Neural cell (in vitro differentiated cells): ENCODE measurements at regions not wholly inside any gene's neighbourhood (a gene's known extent, or its start where the extent isn't known, plus 50 kb on each side); places are given as distances from the start of the nearest gene placed in this dataset.

Source experiments
- H2AFZ ChIP-seq: fragments of 200-600, 300-800 bp; sonication (generic), shearing (Covaris generic); 2 replicates; pipeline ENCODE4 v1.6.0; 2014; ENCODE audit warnings: low read depth, mild to moderate bottlenecking, antibody characterized with exemption, low read length, moderate library complexity
- H3F3A ChIP-seq: fragments of 200-600 bp; shearing (Covaris generic); 2 replicates; pipeline ENCODE4 v1.6.1; 2016; ENCODE audit warnings: mild to moderate bottlenecking, moderate library complexity, mixed read lengths, antibody characterized with exemption, low read length; ENCODE audit not compliant: insufficient read depth, poor library complexity, severe bottlenecking
- H3K27ac ChIP-seq: fragments of 200-600, 300-800 bp; sonication (generic), shearing (Covaris generic); 2 replicates; pipeline ENCODE4 v1.5.1; 2014; ENCODE audit warnings: mild to moderate bottlenecking, low read length, moderate library complexity
- H3K27me3 ChIP-seq: fragments of 300-800, 200-600 bp; sonication (generic), shearing (Covaris generic); 2 replicates; pipeline ENCODE4 v1.6.0; 2014; ENCODE audit warnings: mild to moderate bottlenecking, low read depth, low read length, moderate library complexity; ENCODE audit not compliant: insufficient read depth
- H3K36me3 ChIP-seq: fragments of 300-800, 200-600 bp; sonication (generic), shearing (Covaris generic); 2 replicates; pipeline ENCODE4 v1.5.1; 2014; ENCODE audit warnings: mild to moderate bottlenecking, antibody characterized with exemption, low read length, moderate library complexity; ENCODE audit not compliant: insufficient read depth
- H3K4me2 ChIP-seq: fragments of 300-800, 200-600 bp; sonication (generic), shearing (Covaris generic); 2 replicates; pipeline ENCODE4 v1.6.0; 2014; ENCODE audit warnings: mild to moderate bottlenecking, low read length
- H3K4me3 ChIP-seq: fragments of 300-800, 200-600 bp; sonication (generic), shearing (Covaris generic); 2 replicates; pipeline ENCODE4 v1.5.1; 2014; ENCODE audit warnings: mild to moderate bottlenecking, low read length, moderate library complexity
- H3K79me2 ChIP-seq: fragments of 200-600 bp; shearing (Covaris generic); replicated peaks from 2 replicates; pipeline ENCODE4 v1.6.0; 2014; ENCODE audit warnings: mild to moderate bottlenecking, low read length, moderate library complexity; ENCODE audit not compliant: insufficient read depth
- H3K9ac ChIP-seq: fragments of 300-800, 200-600 bp; sonication (generic), shearing (Covaris generic); 2 replicates; pipeline ENCODE4 v1.6.1; 2016; ENCODE audit warnings: mild to moderate bottlenecking, low read length, mixed read lengths
- H3K9me2 ChIP-seq: fragments of 200-600 bp; shearing (Covaris generic); 2 replicates; pipeline ENCODE4 v1.6.1; 2016; ENCODE audit warnings: mild to moderate bottlenecking, low read length, mixed read lengths; ENCODE audit not compliant: insufficient read depth
- H3K9me3 ChIP-seq: fragments of 200-600, 300-800 bp; sonication (generic), shearing (Covaris generic); 2 replicates; pipeline ENCODE4 v1.6.1; 2016; ENCODE audit warnings: mild to moderate bottlenecking, mixed run types, low read length, moderate library complexity, mixed read lengths
- H4K20me1 ChIP-seq: fragments of 200-600 bp; shearing (Covaris generic); 2 replicates; pipeline ENCODE4 v1.6.1; 2016; ENCODE audit warnings: mild to moderate bottlenecking, mixed run types; ENCODE audit not compliant: insufficient read depth
- EP300 ChIP-seq: fragments of 450-650 bp; conservative IDR thresholded peaks from 2 replicates; pipeline ENCODE4 v1.6.1; 2014; ENCODE audit warnings: antibody characterized with exemption, mild to moderate bottlenecking, moderate library complexity; ENCODE audit not compliant: poor library complexity, severe bottlenecking
- EZH2 ChIP-seq: fragments of 200-600, 300-800 bp; shearing (Covaris generic), sonication (generic); IDR thresholded peaks from 2 replicates; pipeline ENCODE4 v1.6.1; 2014; ENCODE audit warnings: antibody characterized with exemption, low read length, borderline replicate concordance, mild to moderate bottlenecking; ENCODE audit not compliant: insufficient read depth, poor library complexity, severe bottlenecking
- MXI1 ChIP-seq: fragments of 450-650 bp; conservative IDR thresholded peaks from 2 replicates; pipeline ENCODE4 v1.6.1; 2014; ENCODE audit warnings: antibody characterized with exemption, mild to moderate bottlenecking; ENCODE audit not compliant: poor library complexity, severe bottlenecking
- POLR2AphosphoS5 ChIP-seq: IDR thresholded peaks from 2 replicates; pipeline ENCODE4 v1.6.1; 2012
- RAD21 ChIP-seq: fragments of 450-650 bp; conservative IDR thresholded peaks from 2 replicates; pipeline ENCODE4 v1.6.1; 2014; ENCODE audit warnings: antibody characterized with exemption, mild to moderate bottlenecking, moderate library complexity
- SMC3 ChIP-seq: fragments of 450-650 bp; conservative IDR thresholded peaks from 2 replicates; pipeline ENCODE4 v1.6.1; 2014; ENCODE audit warnings: antibody characterized with exemption, mild to moderate bottlenecking, moderate library complexity; ENCODE audit not compliant: poor library complexity
- TAF1 ChIP-seq: IDR thresholded peaks from 2 replicates; pipeline ENCODE4 v1.6.1; 2012; ENCODE audit warnings: low read depth
- TF ChIP-seq, protein P1 (sequence below): IDR thresholded peaks from 2 replicates; pipeline ENCODE4 v1.6.1; 2012; ENCODE audit warnings: borderline replicate concordance
- TF ChIP-seq, protein P2 (sequence below): fragments of 450-650 bp; IDR thresholded peaks from 2 replicates; pipeline ENCODE4 v1.5.1; 2014; ENCODE audit warnings: antibody characterized with exemption, mild to moderate bottlenecking, moderate library complexity; ENCODE audit not compliant: poor library complexity, severe bottlenecking

GRCh38 chr11:45365961-45366618 is 79.9 kb upstream of the SYT13 start:
- no peaks in the 10 kb centered on the region for H3K36me3 ChIP-seq
- no peak overlapping the region for H3K9ac ChIP-seq
- no peaks in the 10 kb centered on the region for H3K9me2 ChIP-seq
- H3K4me3 ChIP-seq: no peak overlapping the region
- no peaks in the 10 kb centered on the region for H3F3A ChIP-seq
- no peak overlapping the region for H2AFZ ChIP-seq
- no peaks in the 10 kb centered on the region for H4K20me1 ChIP-seq
- no peaks in the 10 kb centered on the region for H3K27me3 ChIP-seq
- H3K4me2 ChIP-seq: no peak overlapping the region
- no peak overlapping the region for H3K27ac ChIP-seq
- no peaks in the 10 kb centered on the region for H3K9me3 ChIP-seq
- H3K79me2 ChIP-seq: no peaks in the 10 kb centered on the region
- no peak for TF ChIP-seq MXI1
- no peak for TF ChIP-seq SMC3
- no peak for TF ChIP-seq TAF1
- TF ChIP-seq, protein P1, sequence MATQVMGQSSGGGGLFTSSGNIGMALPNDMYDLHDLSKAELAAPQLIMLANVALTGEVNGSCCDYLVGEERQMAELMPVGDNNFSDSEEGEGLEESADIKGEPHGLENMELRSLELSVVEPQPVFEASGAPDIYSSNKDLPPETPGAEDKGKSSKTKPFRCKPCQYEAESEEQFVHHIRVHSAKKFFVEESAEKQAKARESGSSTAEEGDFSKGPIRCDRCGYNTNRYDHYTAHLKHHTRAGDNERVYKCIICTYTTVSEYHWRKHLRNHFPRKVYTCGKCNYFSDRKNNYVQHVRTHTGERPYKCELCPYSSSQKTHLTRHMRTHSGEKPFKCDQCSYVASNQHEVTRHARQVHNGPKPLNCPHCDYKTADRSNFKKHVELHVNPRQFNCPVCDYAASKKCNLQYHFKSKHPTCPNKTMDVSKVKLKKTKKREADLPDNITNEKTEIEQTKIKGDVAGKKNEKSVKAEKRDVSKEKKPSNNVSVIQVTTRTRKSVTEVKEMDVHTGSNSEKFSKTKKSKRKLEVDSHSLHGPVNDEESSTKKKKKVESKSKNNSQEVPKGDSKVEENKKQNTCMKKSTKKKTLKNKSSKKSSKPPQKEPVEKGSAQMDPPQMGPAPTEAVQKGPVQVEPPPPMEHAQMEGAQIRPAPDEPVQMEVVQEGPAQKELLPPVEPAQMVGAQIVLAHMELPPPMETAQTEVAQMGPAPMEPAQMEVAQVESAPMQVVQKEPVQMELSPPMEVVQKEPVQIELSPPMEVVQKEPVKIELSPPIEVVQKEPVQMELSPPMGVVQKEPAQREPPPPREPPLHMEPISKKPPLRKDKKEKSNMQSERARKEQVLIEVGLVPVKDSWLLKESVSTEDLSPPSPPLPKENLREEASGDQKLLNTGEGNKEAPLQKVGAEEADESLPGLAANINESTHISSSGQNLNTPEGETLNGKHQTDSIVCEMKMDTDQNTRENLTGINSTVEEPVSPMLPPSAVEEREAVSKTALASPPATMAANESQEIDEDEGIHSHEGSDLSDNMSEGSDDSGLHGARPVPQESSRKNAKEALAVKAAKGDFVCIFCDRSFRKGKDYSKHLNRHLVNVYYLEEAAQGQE: no peak
- no peak for TF ChIP-seq RAD21
- no peak for TF ChIP-seq POLR2AphosphoS5
- TF ChIP-seq EZH2: no peak
- TF ChIP-seq EP300: no peak
- TF ChIP-seq, protein P2, sequence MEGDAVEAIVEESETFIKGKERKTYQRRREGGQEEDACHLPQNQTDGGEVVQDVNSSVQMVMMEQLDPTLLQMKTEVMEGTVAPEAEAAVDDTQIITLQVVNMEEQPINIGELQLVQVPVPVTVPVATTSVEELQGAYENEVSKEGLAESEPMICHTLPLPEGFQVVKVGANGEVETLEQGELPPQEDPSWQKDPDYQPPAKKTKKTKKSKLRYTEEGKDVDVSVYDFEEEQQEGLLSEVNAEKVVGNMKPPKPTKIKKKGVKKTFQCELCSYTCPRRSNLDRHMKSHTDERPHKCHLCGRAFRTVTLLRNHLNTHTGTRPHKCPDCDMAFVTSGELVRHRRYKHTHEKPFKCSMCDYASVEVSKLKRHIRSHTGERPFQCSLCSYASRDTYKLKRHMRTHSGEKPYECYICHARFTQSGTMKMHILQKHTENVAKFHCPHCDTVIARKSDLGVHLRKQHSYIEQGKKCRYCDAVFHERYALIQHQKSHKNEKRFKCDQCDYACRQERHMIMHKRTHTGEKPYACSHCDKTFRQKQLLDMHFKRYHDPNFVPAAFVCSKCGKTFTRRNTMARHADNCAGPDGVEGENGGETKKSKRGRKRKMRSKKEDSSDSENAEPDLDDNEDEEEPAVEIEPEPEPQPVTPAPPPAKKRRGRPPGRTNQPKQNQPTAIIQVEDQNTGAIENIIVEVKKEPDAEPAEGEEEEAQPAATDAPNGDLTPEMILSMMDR: no peak

DNA sequence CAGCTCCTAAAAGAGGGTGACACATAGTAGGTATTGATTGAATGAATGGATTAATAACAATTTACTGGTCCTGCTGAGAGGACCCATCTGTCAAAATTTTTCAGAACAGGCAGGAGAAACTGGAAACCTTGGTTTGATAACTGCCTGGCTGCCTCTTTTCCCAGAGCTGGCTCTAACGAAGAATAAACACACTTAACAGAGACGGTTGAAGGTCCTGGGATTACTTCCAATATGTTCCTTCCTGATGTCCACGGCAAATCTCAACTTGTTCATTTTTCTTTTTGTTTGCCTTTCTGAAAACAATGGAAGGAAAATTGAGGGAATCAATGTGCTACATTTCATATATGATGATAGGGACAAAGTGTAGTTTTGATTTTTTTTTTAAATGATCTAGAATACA is 76.5 kb upstream of the SYT13 start:
- no peaks in the 10 kb centered on the region for H3K36me3 ChIP-seq
- H3K9me2 ChIP-seq: no peaks in the 10 kb centered on the region
- H3K4me2 ChIP-seq: no peak overlapping the region
- H3K9me3 ChIP-seq: no peaks in the 10 kb centered on the region
- no peaks in the 10 kb centered on the region for H3K27me3 ChIP-seq
- no peaks in the 10 kb centered on the region for H4K20me1 ChIP-seq
- no peak overlapping the region for H3K9ac ChIP-seq
- H2AFZ ChIP-seq: no peak overlapping the region
- H3K4me3 ChIP-seq: no peak overlapping the region
- H3K27ac ChIP-seq: no peak overlapping the region
- no peak for TF ChIP-seq MXI1
- TF ChIP-seq EP300: no peak
- TF ChIP-seq TAF1: no peak
- TF ChIP-seq, protein P1: no peak
- TF ChIP-seq POLR2AphosphoS5: no peak
- TF ChIP-seq, protein P2: no peak
- no peak for TF ChIP-seq RAD21
- TF ChIP-seq SMC3: no peak
- TF ChIP-seq EZH2: no peak
- no peaks in the 10 kb centered on the region for H3K79me2 ChIP-seq
- H3F3A ChIP-seq: no peaks in the 10 kb centered on the region
